HCT116 (cell line): ENCODE measurements at regions not wholly inside any gene's neighbourhood (a gene's known extent, or its start where the extent isn't known, plus 50 kb on each side); places are given as distances from the start of the nearest gene placed in this dataset.

Experiments
- ATAC-seq: fragments of 200-7000 bp; cut with Tn5 transposase; 2 replicates; pipeline ENCODE4 v1.9.1; 2020; ENCODE audit warnings: mild to moderate bottlenecking, moderate library complexity
- BruUV-seq: library from RNA; stranded (reverse); fragments of 400-500 nt; replicated peaks from 2 replicates; lab custom pipeline; 2021; lab: Mats Ljungman, UMichigan
- CTCF ChIA-PET: fragments of 300-600 bp; sonication (Branson Sonifier 250); formaldehyde crosslinking; loops from one replicate; lab custom pipeline; 2021; ENCODE audit warnings: antibody characterized with exemption; lab: Charles Lee
- POLR2A ChIA-PET: fragments of 300-600, 350-600 bp; sonication (Branson Sonifier 250); formaldehyde crosslinking; loops from one replicate; lab custom pipeline; 2021; ENCODE audit warnings: antibody characterized with exemption; lab: Charles Lee
- RAD21 ChIA-PET, 2 experiments: fragments of 300-600 bp; sonication (Branson Sonifier 250); formaldehyde crosslinking; loops; one replicate each; lab custom pipeline; 2023; ENCODE audit warnings: low total read pairs in 2 of 2; ENCODE audit not compliant: uncharacterized antibody in 2 of 2, unreplicated experiment in 2 of 2, low non-redundant PET in 1 of 2; lab: Charles Lee
- DNase-seq: peaks from one replicate; pipeline ENCODE4 v3.0.0-alpha.2; 2010; ENCODE audit warnings: low read depth, low spot score
- H2AFZ ChIP-seq: fragments of 200-600 bp; shearing (Covaris generic), sonication (generic); 2 replicates; pipeline ENCODE4 v1.6.1; 2017; ENCODE audit warnings: low read depth, mixed run types, mixed read lengths, antibody characterized with exemption, low read length; ENCODE audit not compliant: poor library complexity, severe bottlenecking
- H3K27ac ChIP-seq: 2 replicates; pipeline ENCODE4 v1.5.1; 2012; ENCODE audit warnings: low read depth, low read length
- H3K27me3 ChIP-seq: fragments of 200-600 bp; sonication (generic); 2 replicates; pipeline ENCODE4 v1.6.1; 2016; ENCODE audit warnings: mixed run types, low read length, mixed read lengths; ENCODE audit not compliant: insufficient read depth
- H3K36me3 ChIP-seq, 2 experiments: fragments of 200-500 bp in 1 of 2; fragments of 200-600 bp in 1 of 2; sonication (Bioruptor generic) in 1 of 2; sonication (generic) in 1 of 2; 2 replicates each; pipeline versions ENCODE4 v1.5.1 to v1.6.1; 2014 to 2016; ENCODE audit warnings: low read length in 2 of 2, inconsistent platforms in 1 of 2, mixed read lengths in 1 of 2, mixed run types in 1 of 2; ENCODE audit not compliant: insufficient read depth in 2 of 2, control insufficient read depth in 1 of 2
- H3K4me1 ChIP-seq, 2 experiments: fragments of 200-600 bp in 1 of 2; sonication (generic) in 1 of 2; 2 replicates each; pipeline versions ENCODE4 v1.5.1 to v1.6.1; 2012 to 2017; ENCODE audit warnings: low read length in 2 of 2, inconsistent platforms in 1 of 2, mild to moderate bottlenecking in 1 of 2, mixed read lengths in 1 of 2, mixed run types in 1 of 2, moderate library complexity in 1 of 2; ENCODE audit not compliant: insufficient read depth in 2 of 2, control insufficient read depth in 1 of 2
- H3K4me2 ChIP-seq: fragments of 200-600 bp; sonication (generic); 2 replicates; pipeline ENCODE4 v1.6.1; 2017; ENCODE audit warnings: mixed run types, low read length, mixed read lengths
- H3K4me3 ChIP-seq, 2 experiments: fragments of 200-600 bp in 1 of 2; sonication (generic) in 1 of 2; replicated peaks in 1 of 2; 2 replicates each; pipeline ENCODE4 v1.5.1; 2011 to 2016; ENCODE audit warnings: low read length in 2 of 2, control low read depth in 1 of 2, low read depth in 1 of 2, mild to moderate bottlenecking in 1 of 2, mixed read lengths in 1 of 2, mixed run types in 1 of 2
- H3K79me2 ChIP-seq: fragments of 200-600 bp; sonication (generic); 2 replicates; pipeline ENCODE4 v1.6.1; 2017; ENCODE audit warnings: mild to moderate bottlenecking, mixed run types, low read length, moderate library complexity, mixed read lengths; ENCODE audit not compliant: insufficient read depth
- H3K9ac ChIP-seq: fragments of 200-600 bp; sonication (generic); 2 replicates; pipeline ENCODE4 v1.6.1; 2016; ENCODE audit warnings: low read length, mixed read lengths
- H3K9me2 ChIP-seq: fragments of 200-600 bp; sonication (generic), shearing (Covaris generic); 2 replicates; pipeline ENCODE4 v1.6.1; 2017; ENCODE audit warnings: mixed run types, mild to moderate bottlenecking, moderate library complexity; ENCODE audit not compliant: insufficient read depth
- H3K9me3 ChIP-seq, 2 experiments: fragments of 200-500 bp in 1 of 2; fragments of 200-600 bp in 1 of 2; sonication (Bioruptor generic) in 1 of 2; sonication (generic) in 1 of 2; 2 replicates each; pipeline ENCODE4 v1.6.1; 2014 to 2017; ENCODE audit warnings: low read length in 2 of 2, mixed read lengths in 2 of 2, inconsistent platforms in 1 of 2, low read depth in 1 of 2, mild to moderate bottlenecking in 1 of 2, mixed run types in 1 of 2, moderate library complexity in 1 of 2; ENCODE audit not compliant: control insufficient read depth in 1 of 2, insufficient read depth in 1 of 2
- H4K20me1 ChIP-seq: fragments of 200-600 bp; sonication (generic), shearing (Covaris generic); 2 replicates; pipeline ENCODE4 v1.6.1; 2017; ENCODE audit warnings: mixed run types, mild to moderate bottlenecking, moderate library complexity; ENCODE audit not compliant: insufficient read depth
- ATF3 ChIP-seq: IDR thresholded peaks from 2 replicates; pipeline ENCODE4 v1.6.1; 2012
- CBX3 ChIP-seq: IDR thresholded peaks from 2 replicates; pipeline ENCODE4 v1.6.1; 2012; ENCODE audit warnings: low read depth
- EGR1 ChIP-seq: IDR thresholded peaks from 2 replicates; pipeline ENCODE4 v1.6.1; 2012; ENCODE audit warnings: low read depth
- ELF1 ChIP-seq: IDR thresholded peaks from 2 replicates; pipeline ENCODE4 v1.6.1; 2012; ENCODE audit warnings: low read depth, borderline replicate concordance
- FOSL1 ChIP-seq: IDR thresholded peaks from 2 replicates; pipeline ENCODE4 v1.6.1; 2012; ENCODE audit warnings: low read depth
- REST ChIP-seq: IDR thresholded peaks from 2 replicates; pipeline ENCODE4 v1.6.1; 2012; ENCODE audit warnings: low read depth
- ZBTB33 ChIP-seq: IDR thresholded peaks from 2 replicates; pipeline ENCODE4 v1.6.1; 2011; ENCODE audit warnings: mild to moderate bottlenecking, low read length, moderate library complexity; ENCODE audit not compliant: insufficient replicate concordance; ENCODE audit errors: extremely low read depth
- intact Hi-C: fragments of 100-400 bp; cut with micrococcal nuclease; formaldehyde crosslinking; loops from 2 replicates; pipeline ENCODE4 v1.10.0; 2022

GRCh38 chr13:83211301-83211700 lies 671.0 kb downstream of the SLITRK1 start:
- Histone ChIP-seq H3K4me3 (no peak overlapping the region), H3K36me3 (no peaks in the 10 kb centered on the region), H3K9ac (no peak overlapping the region), H3K9me2 (no peaks in the 10 kb centered on the region), H3K27me3 (no peaks in the 10 kb centered on the region), H3K4me2 (no peak overlapping the region), H3K9me3 (peaks cover 3 to 6% of the 10 kb centered on the region in 2 experiments; a peak in 2 of 4 replicates), H4K20me1 (no peaks in the 10 kb centered on the region), H2AFZ (no peak overlapping the region), H3K4me1 (no peaks in the 10 kb centered on the region), H3K79me2 (no peaks in the 10 kb centered on the region), H3K27ac (no peak overlapping the region)
- TF ChIP-seq ATF3 = no peak
- TF ChIP-seq FOSL1 = no peak
- TF ChIP-seq EGR1 = no peak
- TF ChIP-seq ELF1 = no peak
- no peak for TF ChIP-seq ZBTB33
- TF ChIP-seq CBX3 = no peak
- no peak for TF ChIP-seq REST
- intact Hi-C loops = no loop called here
- DNase-seq (no peak), ATAC-seq (no peak)
- RAD21 ChIA-PET = no interaction called here
- CTCF ChIA-PET = no interaction called here
- POLR2A ChIA-PET = no interaction called here
- BruUV-seq = no TSS peak
